SK-N-SH treated with all-trans-retinoic acid at 6 μM for 48 hours (cell line): ENCODE measurements at regions not wholly inside any gene's neighbourhood (a gene's known extent, or its start where the extent isn't known, plus 50 kb on each side); places are given as distances from the start of the nearest gene placed in this dataset.

Source experiments
- RARB ChIP-seq: fragments of 250-450 bp; sonication (Bioruptor Pico); IDR thresholded peaks from 2 replicates; pipeline ENCODE4 v1.8.0; 2021; ENCODE audit warnings: mild to moderate bottlenecking, moderate library complexity
- ZNF70 ChIP-seq: fragments of 450-650 bp; formaldehyde crosslinking; IDR thresholded peaks from 2 replicates; pipeline ENCODE4 v1.5.0; 2020; ENCODE audit warnings: mild to moderate bottlenecking, moderate library complexity
- TF ChIP-seq, protein P1 (sequence below): fragments of 250-450 bp; sonication (Bioruptor Pico); IDR thresholded peaks from 2 replicates; pipeline ENCODE4 v1.8.0; 2020; ENCODE audit warnings: mild to moderate bottlenecking, moderate library complexity, borderline replicate concordance

DNA sequence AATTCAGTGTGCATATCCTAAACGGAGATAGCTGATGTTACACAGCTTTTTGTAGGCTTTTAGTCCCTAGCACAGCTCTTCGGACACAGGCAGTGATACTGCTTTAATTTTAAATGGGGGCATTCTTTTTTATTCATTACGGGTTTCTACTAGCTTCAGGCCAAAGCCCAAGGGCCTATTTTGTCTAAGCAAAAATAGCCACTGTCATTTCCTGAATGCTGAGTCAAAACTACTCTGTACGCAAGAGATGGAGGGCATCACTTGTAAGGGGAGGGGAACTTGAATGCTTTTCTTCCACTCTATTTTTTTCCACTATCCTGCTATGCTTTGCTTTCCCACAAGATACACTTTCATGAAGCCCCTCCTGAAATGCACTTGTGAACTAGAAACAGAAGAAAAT, 360.7 kb downstream of the PMP22 start:
- TF ChIP-seq, protein P1, sequence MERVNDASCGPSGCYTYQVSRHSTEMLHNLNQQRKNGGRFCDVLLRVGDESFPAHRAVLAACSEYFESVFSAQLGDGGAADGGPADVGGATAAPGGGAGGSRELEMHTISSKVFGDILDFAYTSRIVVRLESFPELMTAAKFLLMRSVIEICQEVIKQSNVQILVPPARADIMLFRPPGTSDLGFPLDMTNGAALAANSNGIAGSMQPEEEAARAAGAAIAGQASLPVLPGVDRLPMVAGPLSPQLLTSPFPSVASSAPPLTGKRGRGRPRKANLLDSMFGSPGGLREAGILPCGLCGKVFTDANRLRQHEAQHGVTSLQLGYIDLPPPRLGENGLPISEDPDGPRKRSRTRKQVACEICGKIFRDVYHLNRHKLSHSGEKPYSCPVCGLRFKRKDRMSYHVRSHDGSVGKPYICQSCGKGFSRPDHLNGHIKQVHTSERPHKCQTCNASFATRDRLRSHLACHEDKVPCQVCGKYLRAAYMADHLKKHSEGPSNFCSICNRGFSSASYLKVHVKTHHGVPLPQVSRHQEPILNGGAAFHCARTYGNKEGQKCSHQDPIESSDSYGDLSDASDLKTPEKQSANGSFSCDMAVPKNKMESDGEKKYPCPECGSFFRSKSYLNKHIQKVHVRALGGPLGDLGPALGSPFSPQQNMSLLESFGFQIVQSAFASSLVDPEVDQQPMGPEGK (CRISPR knock-in tag) = no peak
- TF ChIP-seq RARB (no peak), ZNF70 (CRISPR knock-in tag) (no peak)
